ENCODE measurements at regions not wholly inside any gene's neighbourhood (a gene's known extent, or its start where the extent isn't known, plus 50 kb on each side); places are given as distances from the start of the nearest gene placed in this dataset.

- no peak for FAIRE-seq
- Histone ChIP-seq H3K9ac (ENCODE audit: control insufficient read depth, extremely low read depth, insufficient read depth, low read length) (no peak overlapping the region), H3K4me1 (ENCODE audit: control insufficient read depth, extremely low read depth, insufficient read depth, low read length) (no peaks in the 10 kb centered on the region), H3K4me2 (ENCODE audit: control insufficient read depth, extremely low read depth, insufficient read depth, low read depth, low read length) (no peak overlapping the region), H3K27me3 (ENCODE audit: control insufficient read depth, extremely low read depth, insufficient read depth, low read length) (no peaks in the 10 kb centered on the region), H3K9me3 (ENCODE audit: control insufficient read depth, low read depth, low read length) (no peaks in the 10 kb centered on the region), H2AFZ (ENCODE audit: control insufficient read depth, low read length) (no peak overlapping the region), H3K4me3 (ENCODE audit: control insufficient read depth in 2 of 3, extremely low read depth in 1 of 3, insufficient read depth in 2 of 3, low read depth in 1 of 3, low read length in 3 of 3) (no peak overlapping the region), H3K36me3 (ENCODE audit: control insufficient read depth in 2 of 2, extremely low read depth in 1 of 2, insufficient read depth in 2 of 2, low read length in 2 of 2) (no peaks in the 10 kb centered on the region), H4K20me1 (ENCODE audit: control insufficient read depth, extremely low read depth, insufficient read depth, low read length) (no peaks in the 10 kb centered on the region), H3K9me1 (ENCODE audit: control insufficient read depth, extremely low read depth, insufficient read depth, low read length) (no peaks in the 10 kb centered on the region), H3K79me2 (ENCODE audit: control insufficient read depth, insufficient read depth, low read length) (no peaks in the 10 kb centered on the region), H3K27ac (ENCODE audit: control insufficient read depth, insufficient read depth, low read length) (no peak overlapping the region)
- dilution Hi-C loops (cut with MboI; ENCODE audit: extremely low pct_ligation_motif_present, low sequenced_read_pairs), result no loop called here
- no peak for TF ChIP-seq CTCF (optimal IDR thresholded peaks at IDR 0.05 in 1 of 3, IDR thresholded peaks at IDR 0.05 in 1 of 3, conservative IDR thresholded peaks at IDR 0.05 in 1 of 3; ENCODE audit: extremely low read depth in 1 of 3, insufficient read depth in 2 of 3, low read length in 3 of 3)
- TF ChIP-seq EZH2 (IDR thresholded peaks at IDR 0.05; ENCODE audit: low read length), result no peak
- DNase-seq (ENCODE audit: low read depth, low spot score), result no peak
Observed at GRCh38 chr18:64851726-64852125, 702.8 kb upstream of the LINC00305 start.

- no peak for FAIRE-seq
- dilution Hi-C loops (cut with MboI; ENCODE audit: extremely low pct_ligation_motif_present, low sequenced_read_pairs), result no loop called here
- TF ChIP-seq CTCF (optimal IDR thresholded peaks at IDR 0.05 in 1 of 3, IDR thresholded peaks at IDR 0.05 in 1 of 3, conservative IDR thresholded peaks at IDR 0.05 in 1 of 3; ENCODE audit: extremely low read depth in 1 of 3, insufficient read depth in 2 of 3, low read length in 3 of 3) (no peak), EZH2 (IDR thresholded peaks at IDR 0.05; ENCODE audit: low read length) (no peak)
- Histone ChIP-seq H3K4me2 (ENCODE audit: control insufficient read depth, extremely low read depth, insufficient read depth, low read depth, low read length) (no peak overlapping the region), H3K9ac (ENCODE audit: control insufficient read depth, extremely low read depth, insufficient read depth, low read length) (no peak overlapping the region), H3K36me3 (ENCODE audit: control insufficient read depth in 2 of 2, extremely low read depth in 1 of 2, insufficient read depth in 2 of 2, low read length in 2 of 2) (no peaks in the 10 kb centered on the region), H3K79me2 (ENCODE audit: control insufficient read depth, insufficient read depth, low read length) (no peaks in the 10 kb centered on the region), H3K4me3 (ENCODE audit: control insufficient read depth in 2 of 3, extremely low read depth in 1 of 3, insufficient read depth in 2 of 3, low read depth in 1 of 3, low read length in 3 of 3) (no peak overlapping the region), H4K20me1 (ENCODE audit: control insufficient read depth, extremely low read depth, insufficient read depth, low read length) (no peaks in the 10 kb centered on the region), H3K27ac (ENCODE audit: control insufficient read depth, insufficient read depth, low read length) (no peak overlapping the region), H3K9me3 (ENCODE audit: control insufficient read depth, low read depth, low read length) (no peaks in the 10 kb centered on the region), H2AFZ (ENCODE audit: control insufficient read depth, low read length) (no peak overlapping the region), H3K4me1 (ENCODE audit: control insufficient read depth, extremely low read depth, insufficient read depth, low read length) (no peaks in the 10 kb centered on the region), H3K27me3 (ENCODE audit: control insufficient read depth, extremely low read depth, insufficient read depth, low read length) (no peaks in the 10 kb centered on the region), H3K9me1 (ENCODE audit: control insufficient read depth, extremely low read depth, insufficient read depth, low read length) (no peaks in the 10 kb centered on the region)
- DNase-seq (ENCODE audit: low read depth, low spot score), result no peak
Observed at GRCh38 chr18:64850791-64851190, 701.9 kb upstream of the LINC00305 start.

All from keratinocyte (primary cell).